HG03097 (cell line): ENCODE measurements at regions not wholly inside any gene's neighbourhood (a gene's known extent, or its start where the extent isn't known, plus 50 kb on each side); places are given as distances from the start of the nearest gene placed in this dataset.

Experiments used
- ATAC-seq: cut with Tn5 transposase; IDR thresholded peaks from one replicate; pipeline ENCODE4 v1.9.1; 2021; ENCODE audit not compliant: unreplicated experiment, low FRiP score

DNA sequence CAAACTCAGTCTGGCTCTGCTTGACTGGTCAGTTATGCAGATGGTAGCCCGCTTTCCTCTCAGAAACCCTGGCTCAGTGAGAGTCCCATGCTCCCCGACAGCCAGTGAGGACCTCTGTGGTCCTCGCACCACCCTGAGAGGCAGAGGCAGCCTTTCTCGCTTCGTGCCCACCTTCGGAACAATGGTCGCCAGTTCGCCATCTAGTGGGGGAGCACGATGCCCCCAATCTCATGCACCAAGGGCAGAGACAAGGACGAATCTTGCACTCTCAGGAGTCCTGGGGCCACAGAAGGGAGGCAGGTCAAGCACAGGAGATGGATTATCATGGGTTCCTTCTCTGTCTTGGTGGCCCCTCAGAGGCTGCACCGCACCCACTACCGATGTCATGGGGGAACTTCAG, 75.2 kb downstream of the RHCG start:
- no peak for ATAC-seq

DNA sequence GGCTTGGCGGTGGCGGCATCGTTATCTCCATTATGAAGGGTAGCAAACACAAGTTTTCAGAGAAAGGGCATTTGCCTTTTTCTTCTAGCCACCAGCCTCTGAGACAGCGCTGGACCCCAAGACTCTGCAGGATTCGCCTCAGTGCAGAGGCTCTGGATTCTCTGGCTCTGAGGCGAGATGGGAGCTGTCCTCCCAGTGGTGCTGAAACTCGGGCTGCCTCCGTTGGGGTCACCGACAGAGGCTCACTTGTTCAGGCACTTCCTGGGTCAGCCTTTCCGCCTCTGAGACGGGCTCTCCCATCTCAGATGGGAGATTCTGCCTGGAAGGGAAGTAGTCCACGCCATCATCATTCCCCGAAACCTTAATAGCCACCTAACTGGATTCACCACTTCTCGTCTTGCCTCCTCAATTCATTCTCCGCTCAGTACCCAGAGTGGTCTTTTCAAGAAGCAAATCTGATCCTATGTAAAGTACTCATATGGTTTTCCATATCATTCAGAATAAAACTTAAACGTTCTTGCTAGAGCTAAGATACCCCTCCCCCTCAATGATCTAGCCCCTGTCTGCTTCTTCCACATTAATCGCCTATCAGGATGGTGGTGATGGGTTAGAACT, 76.9 kb downstream of the RHCG start:
- ATAC-seq: no peak

DNA sequence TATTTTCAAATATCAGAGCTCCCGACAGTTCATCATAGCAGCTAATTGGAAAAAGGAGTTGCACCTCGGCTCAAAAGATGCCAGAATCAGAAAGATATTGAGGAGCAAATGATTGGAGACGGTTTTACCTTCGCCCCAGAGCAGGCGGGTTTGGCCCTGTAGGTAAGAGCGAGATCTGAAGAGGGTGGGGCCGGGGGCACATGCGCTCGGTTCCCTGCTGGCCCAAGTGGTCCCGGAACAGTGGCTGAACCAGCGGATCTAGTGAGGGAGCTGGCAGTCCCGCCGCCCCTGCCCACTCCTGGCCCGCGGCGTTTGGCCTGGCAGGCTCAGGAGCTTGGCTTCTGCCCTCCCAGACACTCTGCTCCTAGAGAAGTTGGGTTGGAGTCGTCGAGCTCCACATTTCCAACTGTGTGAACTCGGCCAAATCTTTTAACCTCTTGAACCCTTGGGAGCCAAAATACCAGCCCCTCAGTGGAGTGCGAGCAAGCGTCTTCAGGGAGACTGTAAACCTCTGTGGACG, 79.1 kb downstream of the RHCG start:
- ATAC-seq: no peak

DNA sequence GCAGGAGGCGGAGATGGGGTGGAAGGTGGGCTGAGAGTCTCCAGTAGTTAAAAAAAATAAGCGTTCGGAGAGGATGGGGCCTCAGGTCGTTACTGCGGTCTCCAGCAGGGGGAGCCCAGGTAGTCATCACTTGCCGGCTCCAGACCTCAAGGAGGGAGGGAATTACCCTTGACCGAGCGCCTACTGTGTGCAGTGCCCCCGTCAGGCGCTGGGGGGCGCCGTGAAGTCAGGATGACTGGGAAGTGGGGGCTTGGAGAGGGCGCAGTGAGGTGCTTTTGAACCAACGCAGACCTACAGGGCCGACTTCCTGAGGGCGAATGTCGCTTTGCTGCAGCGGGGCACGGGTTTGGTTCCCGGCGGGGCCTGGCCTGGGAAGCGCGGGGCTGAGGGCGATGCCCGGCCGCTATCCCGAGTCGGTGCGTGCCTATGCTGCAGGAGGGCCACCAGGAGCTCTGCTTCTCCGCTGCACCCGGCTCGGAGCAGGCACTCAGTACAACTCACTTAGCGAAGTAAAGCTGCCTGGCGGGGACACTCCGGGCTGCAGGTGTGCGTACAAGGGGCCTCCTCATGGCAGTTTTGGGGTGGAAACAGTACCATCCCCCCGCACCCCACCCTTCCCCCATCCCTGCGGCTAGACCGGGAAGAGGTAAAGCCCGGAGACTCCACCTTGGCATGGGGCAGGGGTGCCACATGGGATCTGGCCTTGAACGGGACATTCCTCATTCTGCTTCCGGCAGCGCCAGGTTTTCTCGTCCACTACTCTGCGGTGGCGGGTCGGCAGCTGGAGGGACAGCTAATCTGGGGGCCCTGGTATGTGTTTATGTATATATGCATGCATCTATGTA, 79.8 kb downstream of the RHCG start:
- ATAC-seq: peak; percentile 71

DNA sequence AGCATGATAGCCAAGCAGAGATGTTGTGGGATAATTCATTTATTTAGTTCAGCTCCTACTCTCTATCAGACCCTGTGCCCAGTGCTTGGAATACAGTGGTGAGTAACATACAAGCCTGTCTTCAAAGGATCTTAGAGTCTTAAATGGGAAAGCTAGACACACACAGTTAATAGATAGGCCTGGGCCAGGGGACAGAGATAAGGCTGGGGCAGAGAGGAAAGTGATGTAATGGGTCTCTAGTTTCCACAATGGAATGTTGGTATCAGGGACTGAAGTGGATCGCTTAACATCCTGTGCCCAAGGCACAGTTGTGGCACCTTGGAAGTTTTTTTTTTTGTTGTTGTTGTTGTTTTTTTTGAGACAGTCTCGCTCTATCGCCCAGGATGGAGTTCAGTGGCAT, 79.9 kb upstream of the POLG start:
- no peak for ATAC-seq

DNA sequence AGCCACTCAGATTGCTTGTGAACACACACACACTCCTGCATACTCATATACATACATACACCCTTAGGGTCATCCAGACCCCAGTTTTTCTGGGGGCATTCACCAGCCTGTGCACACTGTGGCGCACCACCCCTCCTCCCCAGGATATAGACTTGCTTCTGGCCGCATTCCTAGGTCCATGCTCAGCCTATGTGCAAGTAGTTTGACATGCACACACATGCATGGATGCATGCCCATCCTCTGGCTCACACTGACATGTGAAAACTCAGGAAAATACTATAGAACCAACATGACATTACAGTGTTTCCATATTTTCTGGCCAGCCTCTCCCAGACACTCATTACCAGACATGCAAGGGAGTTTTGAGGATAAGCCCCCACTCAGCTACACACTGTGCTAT, 79.3 kb upstream of the POLG start:
- ATAC-seq: no peak

DNA sequence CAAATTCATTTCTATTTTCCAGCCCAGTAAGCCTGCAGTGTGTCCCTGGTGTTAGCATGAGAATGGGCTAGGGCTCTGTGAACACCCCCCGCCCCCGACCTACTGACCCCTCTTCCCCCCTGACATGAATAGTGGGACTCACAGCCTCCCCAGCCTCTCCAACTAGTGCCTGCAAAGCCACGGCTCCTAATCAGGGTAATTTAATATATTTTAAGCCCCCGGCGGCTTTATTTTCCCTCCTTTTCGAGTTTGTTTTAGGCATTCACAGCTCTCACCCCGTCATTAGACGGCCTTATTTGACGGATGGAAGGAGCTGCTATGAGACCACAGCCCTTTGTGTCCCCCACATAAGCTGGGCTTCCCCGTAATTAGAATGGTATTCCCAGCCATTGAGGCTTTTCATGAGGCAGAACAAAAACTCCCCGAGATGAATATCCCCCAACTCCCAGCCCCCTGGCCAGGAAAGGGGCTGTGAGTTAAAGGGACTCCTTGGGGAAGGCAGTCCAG, 78.3 kb upstream of the POLG start:
- ATAC-seq: no peak

DNA sequence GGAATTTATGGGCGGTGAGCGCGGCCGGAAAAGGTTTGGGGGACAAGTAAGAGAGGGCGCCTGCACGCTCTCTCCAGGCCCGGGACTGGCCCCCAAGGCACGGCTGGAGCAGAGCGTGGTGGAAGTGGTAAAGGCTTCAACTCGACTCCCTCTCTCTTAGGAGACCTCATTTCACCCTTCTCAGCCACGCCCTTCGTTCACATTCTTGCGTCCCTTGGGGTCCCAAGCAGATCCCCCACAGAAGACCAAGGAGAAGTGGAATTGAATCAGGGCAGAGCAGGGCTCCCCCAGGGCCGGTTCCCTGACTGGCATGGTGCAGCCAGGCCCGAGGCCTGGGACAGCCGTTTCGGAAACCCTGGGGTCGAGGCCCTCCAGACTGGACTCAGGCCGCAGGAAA, 75.4 kb upstream of the POLG start:
- no peak for ATAC-seq

DNA sequence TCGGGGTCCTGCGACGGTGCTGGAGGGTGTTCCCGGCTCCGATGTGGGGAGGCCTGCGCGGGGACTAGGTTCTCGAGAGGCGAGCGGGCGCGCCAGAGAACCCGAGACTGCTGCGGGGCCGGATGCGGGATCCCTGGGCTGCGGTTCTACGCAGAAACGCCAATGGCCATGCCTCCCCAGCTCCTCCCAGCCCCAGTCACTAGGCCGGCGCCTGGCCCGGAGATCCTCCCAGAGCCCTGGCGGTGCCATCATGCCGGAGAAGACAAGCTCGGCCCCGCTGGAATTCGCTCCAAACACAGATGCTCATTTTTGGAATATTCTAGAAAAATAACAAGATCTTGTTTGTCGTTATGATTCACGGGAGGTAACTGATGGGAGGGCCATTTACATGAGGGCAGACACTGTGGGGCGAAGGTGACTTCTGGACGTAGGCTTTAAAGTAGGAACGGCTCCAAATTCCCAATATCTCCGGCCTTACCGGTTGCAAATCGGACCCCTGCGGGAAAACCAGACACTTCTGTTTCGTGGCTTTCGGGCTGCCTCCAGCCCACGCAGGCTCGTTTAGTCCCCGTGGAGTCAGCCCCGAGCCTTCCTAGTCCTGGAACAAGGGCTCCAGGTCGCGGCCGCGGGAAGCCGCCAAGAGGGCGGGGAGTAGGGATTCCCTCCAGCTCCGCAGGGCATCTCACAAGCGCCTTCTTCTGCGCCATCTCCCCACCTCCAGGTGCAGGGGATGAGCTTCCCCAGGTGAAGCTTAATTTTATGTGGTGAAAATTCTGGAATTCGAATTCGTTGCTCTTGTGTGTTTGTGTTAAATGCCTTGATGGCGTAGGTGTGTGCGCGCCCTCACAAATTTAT, 74.8 kb upstream of the POLG start:
- ATAC-seq: no peak

DNA sequence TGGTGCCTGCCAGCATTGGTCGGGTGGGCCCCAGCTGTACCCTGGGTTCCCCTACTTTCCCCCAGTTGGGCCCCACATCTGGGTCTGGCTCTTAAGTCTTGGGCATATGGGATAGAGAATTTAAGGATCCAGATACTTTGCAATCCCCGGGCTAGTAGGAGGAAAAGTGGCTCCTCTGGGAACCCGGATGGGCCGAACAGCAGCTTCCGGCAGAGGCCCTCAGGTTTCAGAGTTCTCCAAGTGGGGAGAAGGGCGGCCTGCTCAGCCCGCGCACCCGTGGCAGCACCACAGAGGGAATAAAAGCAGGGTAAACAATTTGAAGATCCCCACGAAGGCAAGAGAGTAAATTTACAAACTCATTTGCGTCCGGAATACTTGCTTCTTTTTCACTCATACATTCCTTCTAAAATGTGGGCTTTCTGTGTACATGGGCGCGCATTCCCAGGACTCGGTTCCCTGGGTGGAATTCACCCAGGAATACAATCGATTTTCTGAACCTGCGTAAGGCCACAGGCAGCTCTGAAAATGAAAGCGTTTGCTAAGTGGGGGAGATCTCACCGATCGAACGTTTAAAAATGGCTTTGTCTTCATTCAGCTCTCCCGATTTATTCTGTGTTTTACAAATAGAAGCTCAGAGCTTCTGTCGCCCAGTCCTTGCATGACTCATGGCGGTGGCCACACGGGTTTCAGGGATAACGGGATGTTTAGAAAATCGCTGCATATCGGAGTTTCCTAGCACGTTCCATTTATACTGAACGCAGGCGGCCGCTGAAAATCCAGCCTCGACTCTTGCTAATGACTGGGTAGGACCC, 74.0 kb upstream of the POLG start:
- no peak for ATAC-seq

DNA sequence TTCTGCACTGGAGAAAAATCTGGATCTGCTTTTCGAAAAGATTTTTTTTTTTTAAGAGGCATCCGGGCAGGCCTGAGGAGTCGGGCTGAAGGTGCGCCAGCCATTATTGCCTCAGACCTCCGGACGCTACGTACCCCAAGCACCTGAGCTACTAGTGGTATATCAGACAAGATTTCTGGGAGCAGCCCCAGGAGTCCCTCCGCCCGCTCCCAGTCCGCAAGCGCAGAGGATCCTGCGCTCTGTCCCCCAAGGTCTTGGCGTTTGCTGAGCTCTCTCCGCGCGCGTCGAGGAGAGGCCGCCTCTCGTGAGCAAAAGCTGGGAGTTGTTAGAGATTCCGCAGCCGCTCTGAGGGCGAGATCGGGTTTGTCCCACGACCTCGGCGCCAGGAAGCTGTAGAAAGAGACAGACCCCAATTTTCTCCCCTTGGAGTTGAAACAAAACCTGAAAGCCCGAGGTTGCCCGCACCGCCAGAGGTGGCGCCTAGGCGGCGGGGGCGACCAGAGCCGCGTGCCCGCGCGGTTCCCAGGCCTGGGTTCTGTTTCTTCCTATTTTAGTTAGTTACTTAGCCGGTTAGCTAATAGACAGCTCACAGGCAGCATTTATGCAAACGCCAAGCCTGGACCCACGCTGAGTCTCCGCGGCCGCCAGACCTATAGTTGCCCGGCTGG, 72.5 kb upstream of the POLG start:
- no peak for ATAC-seq

DNA sequence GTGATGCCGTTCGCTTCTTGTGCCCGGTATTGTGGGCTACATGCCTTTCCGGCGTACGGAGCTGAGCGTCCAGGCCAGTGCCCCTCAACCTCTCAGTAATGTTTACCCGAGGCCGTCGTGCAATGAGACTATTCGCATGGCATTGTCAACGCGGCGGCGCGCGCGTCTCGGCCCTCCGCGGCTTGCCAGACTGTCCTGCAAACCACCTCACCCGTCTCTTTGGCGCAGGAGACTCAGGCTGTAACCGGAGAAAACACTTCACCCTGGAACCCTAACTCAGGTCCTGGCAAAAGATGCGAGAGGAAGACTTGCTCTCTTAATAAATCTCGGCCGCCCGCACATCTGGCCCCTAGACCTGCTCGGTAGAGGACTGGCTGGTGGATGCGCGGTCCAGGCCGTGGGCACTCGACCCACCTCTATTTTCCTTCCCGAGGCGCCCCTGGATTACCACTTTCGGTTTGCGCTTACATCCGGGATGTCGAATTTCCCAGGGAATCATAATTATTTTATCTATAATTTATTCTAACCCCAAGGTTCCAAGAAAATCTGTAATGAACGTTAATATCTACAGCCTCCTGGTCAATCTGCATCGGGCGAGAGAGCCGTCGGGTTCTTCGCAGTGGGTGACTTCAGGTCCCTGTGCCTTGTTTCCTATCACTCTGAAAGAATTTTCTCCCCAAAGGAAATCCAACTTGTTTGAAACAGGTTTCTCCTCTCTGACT, 71.8 kb upstream of the POLG start:
- no peak for ATAC-seq

DNA sequence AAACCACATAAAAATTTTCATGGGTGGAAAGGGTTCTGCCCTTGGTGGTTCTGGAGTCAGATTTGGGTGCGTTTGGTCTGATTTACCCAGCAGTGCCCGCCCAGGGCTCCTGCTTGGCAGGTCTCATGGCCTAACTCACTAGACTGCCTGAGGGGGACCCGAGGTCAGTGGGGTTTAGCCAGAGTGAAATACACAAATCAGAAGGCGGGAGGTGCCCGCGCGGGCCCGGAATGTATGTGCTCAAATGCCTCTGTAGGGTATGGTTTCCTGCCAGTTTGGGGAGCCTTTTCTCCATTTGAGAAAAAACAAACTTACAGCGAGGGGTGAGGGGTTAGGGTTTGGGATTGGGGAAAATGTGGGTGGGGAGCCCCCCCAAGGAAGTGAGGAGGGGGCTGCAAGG, 70.9 kb upstream of the POLG start:
- ATAC-seq: no peak

DNA sequence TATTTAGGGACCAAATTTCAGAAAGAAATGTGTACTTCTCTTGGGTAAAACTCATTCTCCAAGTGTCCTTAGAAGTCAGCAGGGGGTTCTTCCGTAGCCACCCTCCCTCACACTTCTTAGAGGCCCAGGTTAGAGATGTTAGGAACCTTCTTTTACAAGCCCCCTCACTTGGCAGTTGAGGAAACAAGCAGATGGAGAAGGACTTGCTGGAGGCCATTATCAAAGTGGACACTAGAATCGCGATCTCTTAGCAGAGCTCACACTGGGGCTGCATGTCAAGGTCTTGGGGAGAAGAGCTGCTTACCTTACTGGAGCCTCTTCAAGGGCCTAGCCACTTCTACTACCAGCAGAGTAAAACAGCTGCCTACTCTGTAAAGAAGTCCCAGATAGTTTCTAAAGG, 69.4 kb upstream of the POLG start:
- no peak for ATAC-seq

DNA sequence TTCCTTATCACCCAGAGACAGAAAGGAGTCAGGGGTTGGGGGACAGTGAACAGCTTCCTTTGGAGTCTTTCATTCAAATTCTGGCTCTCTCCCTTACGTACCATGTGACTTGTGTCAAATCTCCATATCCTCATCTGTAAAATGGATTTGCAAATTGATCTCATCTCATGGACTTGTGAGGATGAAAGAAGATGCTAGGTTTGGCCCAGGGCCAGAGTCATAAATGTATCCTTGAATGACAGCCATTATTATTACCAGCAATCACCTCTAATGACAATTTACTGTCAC, 67.8 kb upstream of the POLG start:
- no peak for ATAC-seq

DNA sequence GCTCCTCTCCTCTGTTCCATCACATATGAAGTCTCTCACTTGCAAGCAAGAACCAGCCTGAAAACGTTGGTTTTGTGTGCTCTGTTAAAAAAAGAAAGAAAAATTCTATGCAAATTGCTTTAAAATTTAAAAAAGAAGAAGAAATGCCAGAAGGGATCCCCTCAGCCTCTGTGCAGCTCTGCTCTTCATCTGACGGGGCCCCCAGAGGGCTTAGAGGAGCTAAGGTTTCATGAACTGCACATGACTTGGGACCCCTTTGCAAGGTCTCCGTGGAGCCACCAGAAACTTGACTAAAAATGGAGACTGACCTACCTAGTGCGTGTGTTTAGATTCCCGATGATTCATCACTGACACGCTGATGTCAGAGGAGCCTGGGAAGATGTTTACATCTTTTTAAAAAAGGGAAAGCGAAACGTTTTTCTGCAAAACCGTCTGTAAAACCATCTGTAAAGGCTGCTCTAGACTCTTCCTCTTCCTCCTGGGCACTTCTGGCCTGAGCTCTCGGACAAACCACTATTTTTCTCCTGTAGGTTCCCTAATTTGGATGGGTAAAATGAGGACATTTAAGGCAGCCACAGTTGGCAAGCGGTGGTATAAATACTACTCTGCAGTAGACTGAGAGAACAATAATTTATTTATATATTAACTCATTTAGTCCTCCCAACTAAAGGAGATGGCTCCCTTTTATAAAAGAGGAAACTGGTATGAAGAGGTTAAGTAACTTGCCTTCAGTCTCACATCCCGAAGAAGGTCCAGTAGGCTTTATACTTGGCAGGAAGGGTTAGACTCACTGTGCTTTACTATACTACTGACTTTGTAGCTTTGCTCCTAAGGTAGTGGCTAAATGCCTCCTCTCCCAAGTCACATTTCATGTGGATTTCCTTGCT, 67.2 kb upstream of the POLG start:
- no peak for ATAC-seq

DNA sequence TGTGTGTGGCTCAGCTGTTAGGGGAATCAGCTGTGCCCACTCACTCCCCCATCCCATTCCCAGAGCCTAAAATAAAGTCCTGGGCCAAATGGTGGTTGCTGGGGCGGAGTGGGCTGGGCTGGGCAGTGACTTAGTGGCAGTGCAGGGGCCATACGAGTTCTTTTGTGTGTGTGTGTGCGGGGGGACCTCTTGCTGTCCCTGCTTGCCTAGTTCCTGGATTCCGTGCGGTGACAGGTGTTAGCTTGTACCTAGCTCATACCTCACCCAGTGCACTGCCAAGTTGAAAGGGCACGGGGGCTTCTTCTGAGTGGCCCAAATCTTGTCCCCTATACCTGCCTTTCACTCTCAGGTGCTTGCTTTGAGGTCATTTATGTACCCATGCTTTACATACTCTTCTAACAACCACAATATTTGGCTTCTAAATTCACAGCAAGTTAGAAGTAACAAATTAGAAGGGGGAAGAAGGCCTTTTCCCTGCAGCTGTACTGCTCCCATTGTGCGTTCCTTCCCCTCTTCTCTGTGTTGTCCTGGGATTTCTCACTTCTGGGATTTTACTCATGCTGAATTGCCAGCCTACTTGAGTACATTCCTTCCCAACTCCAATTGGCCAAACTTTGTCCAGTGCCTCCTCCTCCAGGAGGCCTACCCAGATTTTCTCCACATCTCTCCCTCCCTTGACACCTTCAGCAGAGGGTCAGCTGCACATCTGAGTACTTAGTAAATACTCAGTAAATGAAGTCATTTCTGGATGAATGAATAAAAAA, 66.3 kb upstream of the POLG start:
- ATAC-seq: no peak
